DND-41 (cell line): ENCODE measurements at regions not wholly inside any gene's neighbourhood (a gene's known extent, or its start where the extent isn't known, plus 50 kb on each side); places are given as distances from the start of the nearest gene placed in this dataset.

Source experiments
- CTCF ChIP-seq: IDR thresholded peaks from 2 replicates; pipeline ENCODE4 v1.5.1; 2012; ENCODE audit warnings: borderline replicate concordance, low read length, moderate library complexity, mild to moderate bottlenecking; ENCODE audit not compliant: poor library complexity, severe bottlenecking; ENCODE audit errors: extremely low read depth
- EZH2 ChIP-seq: IDR thresholded peaks from 3 replicates; pipeline ENCODE4 v1.6.1; 2012; ENCODE audit warnings: borderline replicate concordance, low read depth, mild to moderate bottlenecking, moderate library complexity, low read length, inconsistent platforms; ENCODE audit not compliant: severe bottlenecking

- no peak for TF ChIP-seq CTCF
- TF ChIP-seq EZH2, result no peak
Observed at GRCh38 chr1:234776256-234776875, 166.4 kb upstream of the IRF2BP2 start.
